ENCODE measurements at regions not wholly inside any gene's neighbourhood (a gene's known extent, or its start where the extent isn't known, plus 50 kb on each side); places are given as distances from the start of the nearest gene placed in this dataset.

DNA sequence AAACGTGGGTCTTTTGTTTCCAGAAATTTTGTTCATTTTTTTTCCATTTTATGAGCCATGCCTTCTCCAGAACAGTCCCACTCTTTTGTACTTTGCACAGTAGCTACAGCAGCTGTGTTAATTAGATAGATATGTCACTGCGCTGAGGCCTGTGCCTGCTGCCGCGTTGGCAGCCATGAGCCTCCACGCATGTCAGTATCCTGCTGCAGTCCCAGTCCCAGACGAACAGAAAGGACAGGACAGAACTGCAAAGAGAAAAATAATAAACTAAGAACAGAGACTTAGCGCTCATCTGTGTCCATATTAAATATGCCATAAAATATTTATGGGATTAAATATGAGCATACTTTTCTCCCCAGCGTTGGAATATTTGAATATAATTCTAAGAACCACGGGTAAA lies 442.4 kb upstream of the RARB start:
- Histone ChIP-seq H3K4me1 (ENCODE audit: insufficient read depth, low read length) (no peaks in the 10 kb centered on the region), H4K20me1 (ENCODE audit: insufficient read depth, low read length) (no peaks in the 10 kb centered on the region), H3K36me3 (ENCODE audit: insufficient read depth, low read length) (no peaks in the 10 kb centered on the region), H2AFZ (ENCODE audit: low read length) (no peak overlapping the region), H3K4me3 (ENCODE audit: insufficient read depth, low read length) (no peak overlapping the region), H3K79me2 (ENCODE audit: insufficient read depth, low read length) (no peaks in the 10 kb centered on the region), H3K9me3 (ENCODE audit: low read depth, low read length) (no peaks in the 10 kb centered on the region), H3K27me3 (ENCODE audit: insufficient read depth, low read length) (no peaks in the 10 kb centered on the region), H3K27ac (ENCODE audit: low read depth, low read length) (no peak overlapping the region), H3K4me2 (ENCODE audit: insufficient read depth, low read length) (no peak overlapping the region)
- DNase-seq (ENCODE audit: insufficient read length, low spot score, missing footprints), result no peak
- TF ChIP-seq, protein P1, sequence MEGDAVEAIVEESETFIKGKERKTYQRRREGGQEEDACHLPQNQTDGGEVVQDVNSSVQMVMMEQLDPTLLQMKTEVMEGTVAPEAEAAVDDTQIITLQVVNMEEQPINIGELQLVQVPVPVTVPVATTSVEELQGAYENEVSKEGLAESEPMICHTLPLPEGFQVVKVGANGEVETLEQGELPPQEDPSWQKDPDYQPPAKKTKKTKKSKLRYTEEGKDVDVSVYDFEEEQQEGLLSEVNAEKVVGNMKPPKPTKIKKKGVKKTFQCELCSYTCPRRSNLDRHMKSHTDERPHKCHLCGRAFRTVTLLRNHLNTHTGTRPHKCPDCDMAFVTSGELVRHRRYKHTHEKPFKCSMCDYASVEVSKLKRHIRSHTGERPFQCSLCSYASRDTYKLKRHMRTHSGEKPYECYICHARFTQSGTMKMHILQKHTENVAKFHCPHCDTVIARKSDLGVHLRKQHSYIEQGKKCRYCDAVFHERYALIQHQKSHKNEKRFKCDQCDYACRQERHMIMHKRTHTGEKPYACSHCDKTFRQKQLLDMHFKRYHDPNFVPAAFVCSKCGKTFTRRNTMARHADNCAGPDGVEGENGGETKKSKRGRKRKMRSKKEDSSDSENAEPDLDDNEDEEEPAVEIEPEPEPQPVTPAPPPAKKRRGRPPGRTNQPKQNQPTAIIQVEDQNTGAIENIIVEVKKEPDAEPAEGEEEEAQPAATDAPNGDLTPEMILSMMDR (IDR thresholded peaks at IDR 0.05; ENCODE audit: extremely low read depth, low read depth, low read length), result no peak

DNA sequence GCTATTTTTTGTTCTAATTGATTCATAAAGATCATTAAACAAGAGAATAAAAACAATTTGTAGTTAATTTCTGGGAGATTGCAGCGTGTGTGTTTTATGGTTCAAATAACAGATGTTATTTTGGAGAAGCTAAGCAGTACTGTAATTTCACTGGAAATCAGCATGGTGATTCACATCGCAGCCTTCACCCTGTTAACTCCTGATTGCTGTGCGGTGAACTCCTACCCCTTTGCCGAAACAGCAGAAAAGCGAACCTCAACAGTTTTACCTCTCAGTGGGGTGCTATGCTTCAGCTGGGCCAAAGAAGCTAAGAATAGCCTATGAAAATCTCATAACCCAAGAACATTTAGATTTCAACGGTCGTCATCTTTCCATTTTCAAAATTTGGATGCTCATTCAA lies 441.5 kb upstream of the RARB start:
- Histone ChIP-seq H3K4me3 (ENCODE audit: insufficient read depth, low read length) (no peak overlapping the region), H3K9me3 (ENCODE audit: low read depth, low read length) (no peaks in the 10 kb centered on the region), H3K4me1 (ENCODE audit: insufficient read depth, low read length) (no peaks in the 10 kb centered on the region), H2AFZ (ENCODE audit: low read length) (no peak overlapping the region), H3K79me2 (ENCODE audit: insufficient read depth, low read length) (no peaks in the 10 kb centered on the region), H4K20me1 (ENCODE audit: insufficient read depth, low read length) (no peaks in the 10 kb centered on the region), H3K27me3 (ENCODE audit: insufficient read depth, low read length) (no peaks in the 10 kb centered on the region), H3K4me2 (ENCODE audit: insufficient read depth, low read length) (no peak overlapping the region), H3K27ac (ENCODE audit: low read depth, low read length) (no peak overlapping the region), H3K36me3 (ENCODE audit: insufficient read depth, low read length) (no peaks in the 10 kb centered on the region)
- TF ChIP-seq, protein P1 (IDR thresholded peaks at IDR 0.05; ENCODE audit: extremely low read depth, low read depth, low read length), result no peak
- peak; percentile 41 for DNase-seq (ENCODE audit: insufficient read length, low spot score, missing footprints)

DNA sequence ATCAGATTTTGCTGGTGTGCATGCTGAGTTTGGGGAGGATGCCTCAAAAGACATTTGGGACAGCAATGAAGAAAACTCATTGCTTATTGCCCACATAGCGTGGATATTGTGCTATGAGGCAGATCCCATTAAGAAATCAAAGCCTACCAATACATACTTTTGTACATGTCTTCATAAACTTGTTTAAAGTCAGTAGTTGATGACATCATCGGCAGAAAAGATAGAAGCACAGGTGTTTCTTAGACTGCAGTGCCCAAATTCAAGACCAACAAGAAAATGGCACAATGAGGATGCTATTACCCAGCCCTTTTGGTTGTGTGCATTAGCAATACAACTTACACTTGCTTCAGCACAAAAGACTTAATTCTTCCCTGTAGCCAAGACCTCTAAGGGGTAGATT lies 428.7 kb upstream of the RARB start:
- no peaks in the 10 kb centered on the region for H3K36me3 ChIP-seq (ENCODE audit: insufficient read depth, low read length)
- H3K79me2 ChIP-seq (ENCODE audit: insufficient read depth, low read length), result no peaks in the 10 kb centered on the region
- no peak overlapping the region for H3K4me2 ChIP-seq (ENCODE audit: insufficient read depth, low read length)

DNA sequence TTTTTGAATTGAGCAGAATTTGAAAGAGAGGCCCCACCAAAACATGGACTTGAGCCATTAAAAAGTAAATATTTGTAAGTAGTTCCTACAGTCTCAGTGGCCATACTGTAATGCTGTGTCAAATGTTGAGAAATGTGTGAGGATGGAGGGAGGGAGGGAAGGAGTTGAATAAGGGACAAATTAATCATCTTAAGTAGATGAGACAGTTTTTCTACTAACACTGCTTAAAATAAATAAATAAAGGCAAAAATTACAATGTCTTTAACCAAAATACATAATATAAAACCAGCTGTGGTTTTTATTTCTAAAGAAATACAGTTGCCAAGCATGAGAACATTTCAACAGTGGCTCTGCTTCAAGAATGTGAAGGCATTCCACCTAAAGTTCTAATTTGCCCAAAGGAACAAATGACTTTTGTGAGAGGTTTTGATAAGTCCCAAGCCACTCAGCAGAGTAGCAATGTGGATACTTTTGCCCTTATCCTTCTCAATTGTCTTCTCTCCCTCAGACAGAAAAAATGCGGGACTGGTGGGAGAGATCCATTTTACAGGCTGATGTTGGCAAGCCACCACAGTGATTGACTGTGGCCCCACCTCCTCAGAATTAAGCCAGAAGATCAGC lies 427.0 kb upstream of the RARB start:
- no peaks in the 10 kb centered on the region for H4K20me1 ChIP-seq (ENCODE audit: insufficient read depth, low read length)
- no peak overlapping the region for H3K4me3 ChIP-seq (ENCODE audit: insufficient read depth, low read length)
- no peaks in the 10 kb centered on the region for H3K27me3 ChIP-seq (ENCODE audit: insufficient read depth, low read length)
- no peak overlapping the region for H2AFZ ChIP-seq (ENCODE audit: low read length)
- H3K36me3 ChIP-seq (ENCODE audit: insufficient read depth, low read length), result no peaks in the 10 kb centered on the region
- no peaks in the 10 kb centered on the region for H3K79me2 ChIP-seq (ENCODE audit: insufficient read depth, low read length)
- TF ChIP-seq, protein P1 (IDR thresholded peaks at IDR 0.05; ENCODE audit: extremely low read depth, low read depth, low read length), result no peak
- H3K4me2 ChIP-seq (ENCODE audit: insufficient read depth, low read length), result no peak overlapping the region
- H3K9me3 ChIP-seq (ENCODE audit: low read depth, low read length), result no peaks in the 10 kb centered on the region
- H3K27ac ChIP-seq (ENCODE audit: low read depth, low read length), result no peak overlapping the region
- no peak for DNase-seq (ENCODE audit: insufficient read length, low spot score, missing footprints)
- no peaks in the 10 kb centered on the region for H3K4me1 ChIP-seq (ENCODE audit: insufficient read depth, low read length)

More for the DNA sequence above, 428.7 kb upstream of the RARB start:
- no peak overlapping the region for H2AFZ ChIP-seq (ENCODE audit: low read length)
- no peak overlapping the region for H3K4me3 ChIP-seq (ENCODE audit: insufficient read depth, low read length)
- TF ChIP-seq, protein P1 (IDR thresholded peaks at IDR 0.05; ENCODE audit: extremely low read depth, low read depth, low read length), result no peak
- no peaks in the 10 kb centered on the region for H4K20me1 ChIP-seq (ENCODE audit: insufficient read depth, low read length)
- H3K4me1 ChIP-seq (ENCODE audit: insufficient read depth, low read length), result no peaks in the 10 kb centered on the region
- no peak for DNase-seq (ENCODE audit: insufficient read length, low spot score, missing footprints)
- H3K9me3 ChIP-seq (ENCODE audit: low read depth, low read length), result no peaks in the 10 kb centered on the region
- no peak overlapping the region for H3K27ac ChIP-seq (ENCODE audit: low read depth, low read length)
- H3K27me3 ChIP-seq (ENCODE audit: insufficient read depth, low read length), result no peaks in the 10 kb centered on the region
